OCI-LY1 (cell line): ENCODE measurements at regions not wholly inside any gene's neighbourhood (a gene's known extent, or its start where the extent isn't known, plus 50 kb on each side); places are given as distances from the start of the nearest gene placed in this dataset.
"Not testable (repeated sequence)": the region's sequence is repeated elsewhere in the genome, so short reads cannot be mapped to it uniquely, and the experiment has no call there.

Source experiments
- H2AFZ ChIP-seq: fragments of 200-600 bp; sonication (generic), shearing (Covaris generic); 2 replicates; pipeline ENCODE4 v1.6.0; 2014; ENCODE audit warnings: antibody characterized with exemption, mild to moderate bottlenecking, low read length
- H3F3A ChIP-seq: fragments of 200-600 bp; sonication (generic), shearing (Covaris generic); 2 replicates; pipeline ENCODE4 v1.6.0; 2014; ENCODE audit warnings: mild to moderate bottlenecking, antibody characterized with exemption, low read length, moderate library complexity; ENCODE audit not compliant: insufficient read depth
- H3K27ac ChIP-seq: fragments of 200-600 bp; sonication (generic); 2 replicates; pipeline ENCODE4 v1.5.1; 2014; ENCODE audit warnings: low read length, mixed run types, mild to moderate bottlenecking, low read depth; ENCODE audit not compliant: poor library complexity, severe bottlenecking
- H3K27me3 ChIP-seq: fragments of 200-600 bp; sonication (generic); 2 replicates; pipeline ENCODE4 v1.6.0; 2014; ENCODE audit warnings: antibody characterized with exemption, mild to moderate bottlenecking, low read length, moderate library complexity; ENCODE audit not compliant: insufficient read depth
- H3K36me3 ChIP-seq: fragments of 200-600 bp; sonication (generic); 2 replicates; pipeline ENCODE4 v1.6.1; 2014; ENCODE audit warnings: mild to moderate bottlenecking, antibody characterized with exemption, low read length, moderate library complexity, mixed read lengths; ENCODE audit not compliant: insufficient read depth
- H3K4me1 ChIP-seq: fragments of 200-600 bp; sonication (generic); 2 replicates; pipeline ENCODE4 v1.5.1; 2014; ENCODE audit warnings: mild to moderate bottlenecking, low read length, moderate library complexity; ENCODE audit not compliant: insufficient read depth, severe bottlenecking
- H3K4me2 ChIP-seq: fragments of 200-600 bp; sonication (generic), shearing (Covaris generic); 2 replicates; pipeline ENCODE4 v1.6.1; 2014; ENCODE audit warnings: low read length
- H3K4me3 ChIP-seq: fragments of 200-600 bp; sonication (generic); 2 replicates; pipeline ENCODE4 v1.5.1; 2014; ENCODE audit warnings: low read length, low read depth, mild to moderate bottlenecking, mixed read lengths; ENCODE audit not compliant: poor library complexity, severe bottlenecking
- H3K79me2 ChIP-seq: fragments of 200-600 bp; shearing (Covaris generic); 2 replicates; pipeline ENCODE4 v1.6.1; 2016; ENCODE audit warnings: mixed run types, low read length, mixed read lengths; ENCODE audit not compliant: insufficient read depth
- H3K9ac ChIP-seq: fragments of 200-600 bp; sonication (generic), shearing (Covaris generic); 2 replicates; pipeline ENCODE4 v1.6.1; 2014; ENCODE audit warnings: mild to moderate bottlenecking, low read length, mixed read lengths
- H3K9me2 ChIP-seq: fragments of 200-600 bp; sonication (generic), shearing (Covaris generic); 2 replicates; pipeline ENCODE4 v1.6.1; 2014; ENCODE audit warnings: low read depth, mild to moderate bottlenecking, low read length, mixed read lengths
- H3K9me3 ChIP-seq: fragments of 200-600 bp; shearing (Covaris generic); 2 replicates; pipeline ENCODE4 v1.6.1; 2014; ENCODE audit warnings: low read length, mixed read lengths
- H4K20me1 ChIP-seq: fragments of 200-600 bp; sonication (generic), shearing (Covaris generic); 2 replicates; pipeline ENCODE4 v1.6.0; 2016; ENCODE audit warnings: mild to moderate bottlenecking, low read length; ENCODE audit not compliant: insufficient read depth
- CTCF ChIP-seq: fragments of 200-600 bp; sonication (generic), shearing (Covaris generic); IDR thresholded peaks from 2 replicates; pipeline ENCODE4 v1.5.1; 2017; ENCODE audit warnings: mild to moderate bottlenecking, antibody characterized with exemption, low read length, moderate library complexity, mixed read lengths
- EZH2 ChIP-seq: fragments of 200-600 bp; sonication (generic), shearing (Covaris generic); IDR thresholded peaks from 2 replicates; pipeline ENCODE4 v1.8.0; 2017; ENCODE audit warnings: borderline replicate concordance, mixed run types, mild to moderate bottlenecking, antibody characterized with exemption, low read length, moderate library complexity, mixed read lengths

DNA sequence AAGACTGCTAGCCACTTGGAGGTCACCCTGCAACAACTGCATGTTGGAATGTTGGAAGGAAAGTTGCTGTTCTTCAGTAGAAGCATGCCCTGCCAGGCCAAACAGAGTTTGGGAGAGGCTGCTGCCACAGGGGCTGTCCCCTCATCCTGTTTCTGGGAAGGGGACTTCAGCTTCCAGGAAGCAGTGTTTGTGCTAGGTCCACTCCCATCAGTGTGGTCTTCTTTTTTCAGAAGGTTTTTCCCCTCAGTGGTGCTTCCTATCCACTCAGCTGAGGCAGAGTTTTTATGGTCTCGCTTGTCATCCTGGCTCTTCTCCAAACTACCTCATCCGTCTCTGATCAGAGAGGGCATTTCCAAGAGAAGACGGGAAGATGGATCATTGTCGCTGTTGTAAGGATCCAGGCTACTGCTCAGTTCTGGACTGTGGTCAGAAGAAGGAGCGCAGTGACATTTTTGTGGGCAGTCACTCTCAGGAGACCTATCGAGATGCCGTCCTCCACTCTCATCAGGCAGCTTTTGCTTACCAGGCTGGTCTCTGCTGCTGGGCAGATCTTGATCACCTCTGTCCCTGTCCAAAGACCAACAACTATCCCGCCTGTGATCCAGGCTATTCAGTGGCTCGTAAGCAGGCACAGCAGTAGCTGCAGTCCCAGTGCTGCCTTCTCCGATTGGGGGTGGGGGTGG lies 97.8 kb upstream of the C5orf63 start:
- H3K9me3 ChIP-seq: no peaks in the 10 kb centered on the region
- no peak overlapping the region for H2AFZ ChIP-seq
- H3K9ac ChIP-seq: no peak overlapping the region
- H3K4me2 ChIP-seq: no peak overlapping the region
- no peak overlapping the region for H3K27ac ChIP-seq
- H3K27me3 ChIP-seq: no peaks in the 10 kb centered on the region
- no peaks in the 10 kb centered on the region for H3F3A ChIP-seq
- no peaks in the 10 kb centered on the region for H3K4me1 ChIP-seq
- no peaks in the 10 kb centered on the region for H4K20me1 ChIP-seq
- TF ChIP-seq CTCF: no peak
- TF ChIP-seq EZH2: no peak
- no peaks in the 10 kb centered on the region for H3K79me2 ChIP-seq
- no peak overlapping the region for H3K4me3 ChIP-seq
- H3K9me2 ChIP-seq: no peaks in the 10 kb centered on the region
- no peaks in the 10 kb centered on the region for H3K36me3 ChIP-seq

- Histone ChIP-seq H3K9me3 (no peaks in the 10 kb centered on the region), H3K79me2 (no peaks in the 10 kb centered on the region), H3K4me3 (no peak overlapping the region), H3K9me2 (no peaks in the 10 kb centered on the region), H2AFZ (no peak overlapping the region), H3K9ac (no peak overlapping the region), H3K27ac (no peak overlapping the region), H3K4me2 (no peak overlapping the region), H4K20me1 (no peaks in the 10 kb centered on the region), H3K36me3 (no peaks in the 10 kb centered on the region), H3K27me3 (no peaks in the 10 kb centered on the region), H3K4me1 (no peaks in the 10 kb centered on the region), H3F3A (no peaks in the 10 kb centered on the region)
- TF ChIP-seq EZH2: no peak
- TF ChIP-seq CTCF: no peak
Measured at GRCh38 chr5:127176769-127177168, 103.5 kb upstream of the C5orf63 start.

- H3K79me2 ChIP-seq, H3K9ac ChIP-seq, H3K4me3 ChIP-seq, H3K9me2 ChIP-seq, H3K4me1 ChIP-seq, H3K27me3 ChIP-seq, H3K36me3 ChIP-seq, H3K9me3 ChIP-seq, H3F3A ChIP-seq, H3K27ac ChIP-seq, H4K20me1 ChIP-seq, H2AFZ ChIP-seq, H3K4me2 ChIP-seq: not testable (repeated sequence)
Measured at GRCh38 chr5:127182631-127183030, 108.0 kb upstream of the MEGF10 start.

- Histone ChIP-seq H3F3A (no peaks in the 10 kb centered on the region), H3K9me3 (no peaks in the 10 kb centered on the region), H3K4me1 (no peaks in the 10 kb centered on the region), H3K9ac (no peak overlapping the region), H3K27ac (no peak overlapping the region), H4K20me1 (no peaks in the 10 kb centered on the region), H3K79me2 (no peaks in the 10 kb centered on the region), H3K36me3 (no peaks in the 10 kb centered on the region), H3K27me3 (no peaks in the 10 kb centered on the region), H2AFZ (no peak overlapping the region), H3K4me2 (no peak overlapping the region), H3K4me3 (no peak overlapping the region), H3K9me2 (no peaks in the 10 kb centered on the region)
- no peak for TF ChIP-seq CTCF
- no peak for TF ChIP-seq EZH2
Measured at GRCh38 chr5:127183332-127183731, 107.3 kb upstream of the MEGF10 start.
